SH-SY5Y (cell line): ENCODE measurements at regions not wholly inside any gene's neighbourhood (a gene's known extent, or its start where the extent isn't known, plus 50 kb on each side); places are given as distances from the start of the nearest gene placed in this dataset.

Experiments used
- GATA2 ChIP-seq: IDR thresholded peaks from 2 replicates; pipeline ENCODE4 v1.6.1; 2011; ENCODE audit warnings: mild to moderate bottlenecking, low read depth, low read length
- GATA3 ChIP-seq: IDR thresholded peaks from 2 replicates; pipeline ENCODE4 v1.6.1; 2011; ENCODE audit warnings: low read depth, mild to moderate bottlenecking, low read length, moderate library complexity

DNA sequence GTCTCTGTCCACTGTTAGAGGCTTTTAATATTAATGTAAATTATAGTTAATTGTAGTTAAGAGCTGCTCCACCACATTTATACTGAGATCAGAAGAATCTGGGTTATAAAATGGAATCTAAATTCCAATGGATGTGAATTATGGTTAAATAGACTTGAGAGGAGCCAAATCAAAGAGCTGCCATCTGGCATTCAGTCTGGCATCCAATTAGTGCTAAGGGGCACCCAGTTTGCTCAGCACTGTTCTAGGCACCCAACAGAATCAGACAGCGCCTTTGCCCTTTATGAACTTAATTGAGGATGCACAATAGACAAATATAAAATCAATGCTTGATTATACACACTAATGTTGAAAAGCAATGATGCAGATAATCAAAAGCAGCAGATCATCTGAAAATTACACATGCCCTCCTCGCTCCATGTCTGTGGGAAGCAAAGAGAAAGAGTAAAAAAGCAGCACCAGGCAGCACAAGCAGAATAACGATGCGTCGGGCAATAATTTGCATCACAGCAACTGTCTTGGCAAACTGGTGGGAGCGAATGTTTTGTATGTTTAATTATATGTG lies 310.1 kb downstream of the BRINP2 start:
- TF ChIP-seq GATA2 (no peak), GATA3 (no peak)
